ENCODE measurements at regions not wholly inside any gene's neighbourhood (a gene's known extent, or its start where the extent isn't known, plus 50 kb on each side); places are given as distances from the start of the nearest gene placed in this dataset.

GRCh38 chr10:45553155-45553554 is 119.4 kb downstream of the ZFAND4 start:
- H3K9me3 ChIP-seq (ENCODE audit: control insufficient read depth in 4 of 4, low read length in 3 of 4) = no peaks in the 10 kb centered on the region
- no peak overlapping the region for H3K9ac ChIP-seq (ENCODE audit: low read depth in 1 of 2, low read length in 2 of 2)
- TF ChIP-seq YY1 (IDR thresholded peaks at IDR 0.05) (no peak), RXRA (IDR thresholded peaks at IDR 0.05) (no peak), HNF4A (conservative IDR thresholded peaks at IDR 0.05) (no peak), CTCF (IDR thresholded peaks at IDR 0.05; ENCODE audit: low read depth, low read length, missing input control) (no peak), FOXA1 (IDR thresholded peaks at IDR 0.05) (no peak), MAX (IDR thresholded peaks at IDR 0.05) (no peak), ZBTB33 (IDR thresholded peaks at IDR 0.05) (no peak), SP1 (IDR thresholded peaks at IDR 0.05) (no peak), TAF1 (conservative IDR thresholded peaks at IDR 0.05) (no peak), EGR1 (IDR thresholded peaks at IDR 0.05; ENCODE audit: low read depth in 2 of 2) (no peak), ATF3 (IDR thresholded peaks at IDR 0.05) (no peak), REST (IDR thresholded peaks at IDR 0.05) (no peak)
- peaks cover 0 to 12% (median 6%) of the 10 kb centered on the region in 4 donors for H3K4me1 ChIP-seq (ENCODE audit: control insufficient read depth in 4 of 4, insufficient read depth in 4 of 4, low read length in 3 of 4)
- H3K4me3 ChIP-seq (ENCODE audit: low read depth in 1 of 3, low read length in 3 of 3) = no peak overlapping the region
- WGBS = 91% methylated on average over 1 of the region's 1 CpG
- H3K27me3 ChIP-seq (ENCODE audit: control insufficient read depth in 4 of 4, insufficient read depth in 4 of 4, low read length in 3 of 4) = no peaks in the 10 kb centered on the region
- H3K27ac ChIP-seq (ENCODE audit: low read depth in 1 of 2, low read length in 2 of 2) = no peak overlapping the region
- peaks cover 0 to 5% (median 0%) of the 10 kb centered on the region in 4 donors for H3K36me3 ChIP-seq (ENCODE audit: control insufficient read depth in 4 of 4, insufficient read depth in 3 of 4, low read depth in 1 of 4, low read length in 3 of 4)
- no peak for DNase-seq (ENCODE audit: low spot score)

GRCh38 chr10:45552476-45552875 is 120.1 kb downstream of the ZFAND4 start:
- H3K36me3 ChIP-seq (ENCODE audit: control insufficient read depth in 4 of 4, insufficient read depth in 3 of 4, low read depth in 1 of 4, low read length in 3 of 4) = peaks cover 0 to 5% (median 0%) of the 10 kb centered on the region in 4 donors
- 94% methylated on average over 5 of the region's 5 CpGs for WGBS
- H3K27ac ChIP-seq (ENCODE audit: low read depth in 1 of 2, low read length in 2 of 2) = no peak overlapping the region
- no peak for TF ChIP-seq GABPA (IDR thresholded peaks at IDR 0.05 in 1 of 2, conservative IDR thresholded peaks at IDR 0.05 in 1 of 2)
- TF ChIP-seq TAF1 (conservative IDR thresholded peaks at IDR 0.05) = no peak
- TF ChIP-seq FOXA1 (IDR thresholded peaks at IDR 0.05) = no peak
- TF ChIP-seq HNF4G (IDR thresholded peaks at IDR 0.05) = no peak
- TF ChIP-seq RXRA (IDR thresholded peaks at IDR 0.05) = no peak
- TF ChIP-seq NR2F2 (IDR thresholded peaks at IDR 0.05) = no peak
- TF ChIP-seq REST (IDR thresholded peaks at IDR 0.05) = no peak
- no peak for TF ChIP-seq ZBTB33 (IDR thresholded peaks at IDR 0.05)
- no peak for TF ChIP-seq MAX (IDR thresholded peaks at IDR 0.05)

More at GRCh38 chr10:45552476-45552875, 120.1 kb downstream of the ZFAND4 start:
- no peak for DNase-seq (ENCODE audit: low spot score)
- Histone ChIP-seq H3K9me3 (ENCODE audit: control insufficient read depth in 4 of 4, low read length in 3 of 4) (no peaks in the 10 kb centered on the region), H3K4me1 (ENCODE audit: control insufficient read depth in 4 of 4, insufficient read depth in 4 of 4, low read length in 3 of 4) (peaks cover 0 to 7% (median 3%) of the 10 kb centered on the region in 4 donors), H3K4me3 (ENCODE audit: low read depth in 1 of 3, low read length in 3 of 3) (no peak overlapping the region), H3K9ac (ENCODE audit: low read depth in 1 of 2, low read length in 2 of 2) (no peak overlapping the region), H3K27me3 (ENCODE audit: control insufficient read depth in 4 of 4, insufficient read depth in 4 of 4, low read length in 3 of 4) (no peaks in the 10 kb centered on the region)

Data from liver (tissue), 8 donors.